ENCODE measurements at regions not wholly inside any gene's neighbourhood (a gene's known extent, or its start where the extent isn't known, plus 50 kb on each side); places are given as distances from the start of the nearest gene placed in this dataset.

DNA sequence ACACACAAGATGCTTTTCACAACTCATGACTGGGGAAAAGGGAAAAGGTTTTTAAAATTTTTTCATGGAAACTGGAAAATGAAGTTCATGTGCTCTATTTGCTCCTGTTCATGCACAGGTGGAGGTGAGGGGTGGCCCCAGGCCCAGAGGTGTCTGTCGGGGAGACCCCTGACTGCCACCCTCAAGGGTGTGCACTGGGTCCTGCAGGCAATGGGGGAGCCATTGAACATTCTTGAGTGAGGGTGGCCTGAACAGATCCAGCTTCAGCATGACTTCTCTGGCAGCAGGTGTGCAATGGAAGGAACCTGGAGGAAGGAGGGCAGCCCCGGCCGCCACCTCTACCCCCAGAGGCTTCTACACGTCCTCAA, 145.3 kb upstream of the IQSEC1 start:
- TF ChIP-seq, protein P1, sequence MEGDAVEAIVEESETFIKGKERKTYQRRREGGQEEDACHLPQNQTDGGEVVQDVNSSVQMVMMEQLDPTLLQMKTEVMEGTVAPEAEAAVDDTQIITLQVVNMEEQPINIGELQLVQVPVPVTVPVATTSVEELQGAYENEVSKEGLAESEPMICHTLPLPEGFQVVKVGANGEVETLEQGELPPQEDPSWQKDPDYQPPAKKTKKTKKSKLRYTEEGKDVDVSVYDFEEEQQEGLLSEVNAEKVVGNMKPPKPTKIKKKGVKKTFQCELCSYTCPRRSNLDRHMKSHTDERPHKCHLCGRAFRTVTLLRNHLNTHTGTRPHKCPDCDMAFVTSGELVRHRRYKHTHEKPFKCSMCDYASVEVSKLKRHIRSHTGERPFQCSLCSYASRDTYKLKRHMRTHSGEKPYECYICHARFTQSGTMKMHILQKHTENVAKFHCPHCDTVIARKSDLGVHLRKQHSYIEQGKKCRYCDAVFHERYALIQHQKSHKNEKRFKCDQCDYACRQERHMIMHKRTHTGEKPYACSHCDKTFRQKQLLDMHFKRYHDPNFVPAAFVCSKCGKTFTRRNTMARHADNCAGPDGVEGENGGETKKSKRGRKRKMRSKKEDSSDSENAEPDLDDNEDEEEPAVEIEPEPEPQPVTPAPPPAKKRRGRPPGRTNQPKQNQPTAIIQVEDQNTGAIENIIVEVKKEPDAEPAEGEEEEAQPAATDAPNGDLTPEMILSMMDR (IDR thresholded peaks at IDR 0.05), result no peak
- TF ChIP-seq POLR2A (IDR thresholded peaks at IDR 0.05) (no peak), POLR2AphosphoS5 (IDR thresholded peaks at IDR 0.05) (no peak)

All from gastroesophageal sphincter (tissue), 3 donors.